ENCODE measurements at regions not wholly inside any gene's neighbourhood (a gene's known extent, or its start where the extent isn't known, plus 50 kb on each side); places are given as distances from the start of the nearest gene placed in this dataset.
"Not testable (repeated sequence)": the region's sequence is repeated elsewhere in the genome, so short reads cannot be mapped to it uniquely, and the experiment has no call there.

DNA sequence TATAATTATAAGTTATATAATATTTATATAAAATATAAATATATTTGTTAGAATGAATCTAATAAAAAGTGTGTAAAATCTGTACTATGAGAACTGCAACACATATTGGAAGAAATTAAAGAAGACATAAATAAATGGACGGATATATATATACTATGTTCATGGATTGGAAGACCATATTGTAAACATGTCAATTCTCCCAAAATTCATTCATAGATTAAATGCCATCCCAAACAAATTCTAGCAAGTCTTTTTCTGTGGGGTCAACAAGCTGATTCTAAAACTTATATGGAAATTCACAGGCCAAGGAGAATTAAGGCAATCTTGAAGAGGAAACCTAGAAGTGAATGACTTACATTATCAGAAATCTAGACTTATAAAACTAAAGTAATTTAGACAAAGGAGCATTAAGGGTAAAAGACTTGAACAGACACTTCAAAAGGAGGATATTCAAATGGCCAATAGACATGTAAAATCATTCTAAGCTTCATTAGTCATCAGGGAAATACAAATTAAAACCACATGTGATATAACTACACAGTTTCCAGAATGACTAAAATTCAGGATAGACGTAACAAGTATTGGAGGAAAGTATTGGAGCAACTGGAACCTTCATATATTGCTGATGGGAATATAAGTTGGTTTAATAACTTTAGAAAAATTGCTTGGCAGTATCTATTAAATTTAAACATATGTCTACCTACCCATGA, 225.9 kb downstream of the EMX2 start:
- no peaks in the 10 kb centered on the region for H3K9me3 ChIP-seq
- intact Hi-C loops (cut with DNase I): no loop called here
- ATAC-seq (no peak), DNase-seq (no peak)
- no peaks in the 10 kb centered on the region for H3K36me3 ChIP-seq (replicated peaks in 1 of 2; ENCODE audit: insufficient read depth in 1 of 2, low read depth in 2 of 2)
- no peak overlapping the region for H3K27ac ChIP-seq
- 69 to 82% methylated on average over 2 of the region's 2 CpGs for WGBS, 2 donors
- no peak overlapping the region for H3K4me3 ChIP-seq
- TF ChIP-seq, protein P1, sequence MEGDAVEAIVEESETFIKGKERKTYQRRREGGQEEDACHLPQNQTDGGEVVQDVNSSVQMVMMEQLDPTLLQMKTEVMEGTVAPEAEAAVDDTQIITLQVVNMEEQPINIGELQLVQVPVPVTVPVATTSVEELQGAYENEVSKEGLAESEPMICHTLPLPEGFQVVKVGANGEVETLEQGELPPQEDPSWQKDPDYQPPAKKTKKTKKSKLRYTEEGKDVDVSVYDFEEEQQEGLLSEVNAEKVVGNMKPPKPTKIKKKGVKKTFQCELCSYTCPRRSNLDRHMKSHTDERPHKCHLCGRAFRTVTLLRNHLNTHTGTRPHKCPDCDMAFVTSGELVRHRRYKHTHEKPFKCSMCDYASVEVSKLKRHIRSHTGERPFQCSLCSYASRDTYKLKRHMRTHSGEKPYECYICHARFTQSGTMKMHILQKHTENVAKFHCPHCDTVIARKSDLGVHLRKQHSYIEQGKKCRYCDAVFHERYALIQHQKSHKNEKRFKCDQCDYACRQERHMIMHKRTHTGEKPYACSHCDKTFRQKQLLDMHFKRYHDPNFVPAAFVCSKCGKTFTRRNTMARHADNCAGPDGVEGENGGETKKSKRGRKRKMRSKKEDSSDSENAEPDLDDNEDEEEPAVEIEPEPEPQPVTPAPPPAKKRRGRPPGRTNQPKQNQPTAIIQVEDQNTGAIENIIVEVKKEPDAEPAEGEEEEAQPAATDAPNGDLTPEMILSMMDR (IDR thresholded peaks at IDR 0.05): no peak
- no peak for TF ChIP-seq POLR2A (IDR thresholded peaks at IDR 0.05)
- H3K27me3 ChIP-seq: no peaks in the 10 kb centered on the region
- H3K4me1 ChIP-seq: no peaks in the 10 kb centered on the region

DNA sequence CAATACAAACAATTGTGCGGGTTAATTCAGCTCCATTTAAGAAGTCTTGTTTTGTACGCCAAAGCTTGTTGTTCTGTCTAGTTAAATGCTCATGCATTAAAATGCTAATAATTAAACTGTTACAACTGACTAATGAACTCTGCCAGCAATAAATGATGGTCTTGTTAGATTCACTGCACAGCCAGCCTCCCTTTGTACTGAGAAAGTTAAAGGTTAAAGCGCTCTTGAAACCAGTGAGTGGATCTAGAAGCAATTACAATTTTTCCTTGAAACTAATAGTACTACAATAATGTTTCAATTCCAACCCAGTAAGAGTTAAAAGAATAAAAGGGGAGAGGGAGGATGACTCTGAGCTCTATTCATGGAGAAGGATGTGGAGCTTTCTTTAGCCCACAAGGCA, 233.0 kb downstream of the EMX2 start:
- WGBS, 2 donors: 81% methylated on average over 3 of the region's 3 CpGs
- TF ChIP-seq POLR2A (IDR thresholded peaks at IDR 0.05): no peak
- TF ChIP-seq, protein P1 (IDR thresholded peaks at IDR 0.05): no peak
- Histone ChIP-seq H3K4me1 (no peaks in the 10 kb centered on the region), H3K36me3 (replicated peaks in 1 of 2; ENCODE audit: insufficient read depth in 1 of 2, low read depth in 2 of 2) (no peaks in the 10 kb centered on the region), H3K9me3 (no peaks in the 10 kb centered on the region), H3K4me3 (no peak overlapping the region), H3K27ac (no peak overlapping the region), H3K27me3 (no peaks in the 10 kb centered on the region)
- intact Hi-C loops (cut with DNase I): no loop called here
- ATAC-seq (no peak), DNase-seq (no peak)

DNA sequence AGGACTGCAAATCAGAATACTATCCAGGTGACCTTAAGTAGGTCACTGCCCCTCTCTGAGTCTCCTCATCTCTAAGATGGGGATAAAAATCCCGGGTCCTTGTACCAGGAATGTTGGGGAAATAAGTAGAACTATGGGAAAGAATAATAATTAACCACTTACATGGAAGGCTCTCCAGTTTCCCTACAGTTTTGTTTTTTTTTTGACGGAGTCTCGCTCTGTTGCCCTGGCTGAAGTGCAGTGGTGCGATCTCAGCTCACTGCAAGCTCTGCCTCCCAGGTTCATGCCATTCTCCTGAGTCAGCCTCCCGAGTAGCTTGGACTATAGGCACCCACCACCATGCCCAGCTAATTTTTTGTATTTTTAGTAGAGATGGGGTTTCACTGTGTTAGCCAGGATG, 234.7 kb downstream of the EMX2 start:
- intact Hi-C loops (cut with DNase I); H3K9me3 ChIP-seq; H3K4me3 ChIP-seq; H3K4me1 ChIP-seq; H3K27ac ChIP-seq; ATAC-seq; H3K27me3 ChIP-seq; H3K36me3 ChIP-seq (replicated peaks in 1 of 2; ENCODE audit: insufficient read depth in 1 of 2, low read depth in 2 of 2); DNase-seq: not testable (repeated sequence)
- WGBS, 2 donors: 68 to 75% methylated on average over 5 of the region's 5 CpGs

- no peak overlapping the region for H3K4me3 ChIP-seq
- H3K36me3 ChIP-seq (replicated peaks in 1 of 2; ENCODE audit: insufficient read depth in 1 of 2, low read depth in 2 of 2): no peaks in the 10 kb centered on the region
- H3K27ac ChIP-seq: no peak overlapping the region
- DNase-seq (no peak), ATAC-seq (no peak)
- no peaks in the 10 kb centered on the region for H3K9me3 ChIP-seq
- 39 to 43% methylated on average over 3 of the region's 3 CpGs for WGBS, 2 donors
- TF ChIP-seq POLR2A (IDR thresholded peaks at IDR 0.05): no peak
- TF ChIP-seq, protein P1 (IDR thresholded peaks at IDR 0.05): no peak
- H3K27me3 ChIP-seq: no peaks in the 10 kb centered on the region
- H3K4me1 ChIP-seq: no peaks in the 10 kb centered on the region
- intact Hi-C loops (cut with DNase I): no loop called here
Measured at GRCh38 chr10:117778241-117778640, 235.7 kb downstream of the EMX2 start.

GRCh38 chr10:117780411-117780810, 237.9 kb downstream of the EMX2 start:
- WGBS, 2 donors: 94 to 95% methylated on average over 1 of the region's 1 CpG
- TF ChIP-seq POLR2A (IDR thresholded peaks at IDR 0.05): no peak
- TF ChIP-seq, protein P1 (IDR thresholded peaks at IDR 0.05): no peak

More at GRCh38 chr10:117780411-117780810, 237.9 kb downstream of the EMX2 start:
- no peaks in the 10 kb centered on the region for H3K4me1 ChIP-seq
- H3K27me3 ChIP-seq: no peaks in the 10 kb centered on the region
- H3K9me3 ChIP-seq: no peaks in the 10 kb centered on the region
- H3K27ac ChIP-seq: no peak overlapping the region
- H3K4me3 ChIP-seq: no peak overlapping the region
- ATAC-seq (no peak), DNase-seq (no peak)
- no peaks in the 10 kb centered on the region for H3K36me3 ChIP-seq (replicated peaks in 1 of 2; ENCODE audit: insufficient read depth in 1 of 2, low read depth in 2 of 2)
- intact Hi-C loops (cut with DNase I): no loop called here
